GM12873 (cell line): ENCODE measurements at regions not wholly inside any gene's neighbourhood (a gene's known extent, or its start where the extent isn't known, plus 50 kb on each side); places are given as distances from the start of the nearest gene placed in this dataset.

Experiments used
- TF ChIP-seq, protein P1 (sequence below): IDR thresholded peaks from 2 replicates; pipeline ENCODE4 v1.5.1; 2012; ENCODE audit warnings: low read depth, mild to moderate bottlenecking, moderate library complexity, low read length, control low read depth; ENCODE audit not compliant: insufficient read depth; ENCODE audit errors: missing control alignments

DNA sequence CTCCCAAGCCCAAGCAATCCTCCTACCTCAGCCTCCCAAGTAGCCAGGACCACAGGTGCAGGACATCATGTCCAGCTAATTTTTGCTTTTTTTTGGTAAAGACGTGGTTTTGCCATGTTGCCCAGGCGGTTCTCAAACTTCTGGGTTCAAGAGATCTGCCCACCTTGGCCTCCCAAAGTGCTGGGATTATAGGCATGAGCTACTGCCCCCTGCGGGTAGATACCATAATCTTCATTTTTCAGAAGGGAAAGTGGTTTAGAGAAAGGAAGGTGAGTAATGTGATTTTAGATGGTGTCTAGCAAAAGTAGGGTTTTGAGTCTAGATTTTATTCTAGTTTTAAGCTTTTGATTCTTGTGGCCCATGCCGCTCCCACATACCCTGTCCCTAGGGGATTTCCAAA, 205.3 kb upstream of the CLNK start:
- TF ChIP-seq, protein P1, sequence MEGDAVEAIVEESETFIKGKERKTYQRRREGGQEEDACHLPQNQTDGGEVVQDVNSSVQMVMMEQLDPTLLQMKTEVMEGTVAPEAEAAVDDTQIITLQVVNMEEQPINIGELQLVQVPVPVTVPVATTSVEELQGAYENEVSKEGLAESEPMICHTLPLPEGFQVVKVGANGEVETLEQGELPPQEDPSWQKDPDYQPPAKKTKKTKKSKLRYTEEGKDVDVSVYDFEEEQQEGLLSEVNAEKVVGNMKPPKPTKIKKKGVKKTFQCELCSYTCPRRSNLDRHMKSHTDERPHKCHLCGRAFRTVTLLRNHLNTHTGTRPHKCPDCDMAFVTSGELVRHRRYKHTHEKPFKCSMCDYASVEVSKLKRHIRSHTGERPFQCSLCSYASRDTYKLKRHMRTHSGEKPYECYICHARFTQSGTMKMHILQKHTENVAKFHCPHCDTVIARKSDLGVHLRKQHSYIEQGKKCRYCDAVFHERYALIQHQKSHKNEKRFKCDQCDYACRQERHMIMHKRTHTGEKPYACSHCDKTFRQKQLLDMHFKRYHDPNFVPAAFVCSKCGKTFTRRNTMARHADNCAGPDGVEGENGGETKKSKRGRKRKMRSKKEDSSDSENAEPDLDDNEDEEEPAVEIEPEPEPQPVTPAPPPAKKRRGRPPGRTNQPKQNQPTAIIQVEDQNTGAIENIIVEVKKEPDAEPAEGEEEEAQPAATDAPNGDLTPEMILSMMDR, result peak; percentile 12

- TF ChIP-seq, protein P1, result no peak
Measured at GRCh38 chr4:10879411-10880110, 195.0 kb upstream of the CLNK start.

GRCh38 chr4:10878861-10879260, 194.3 kb upstream of the CLNK start:
- TF ChIP-seq, protein P1, result no peak

- TF ChIP-seq, protein P1, result no peak
Measured at GRCh38 chr4:10877076-10877475, 192.5 kb upstream of the CLNK start.

DNA sequence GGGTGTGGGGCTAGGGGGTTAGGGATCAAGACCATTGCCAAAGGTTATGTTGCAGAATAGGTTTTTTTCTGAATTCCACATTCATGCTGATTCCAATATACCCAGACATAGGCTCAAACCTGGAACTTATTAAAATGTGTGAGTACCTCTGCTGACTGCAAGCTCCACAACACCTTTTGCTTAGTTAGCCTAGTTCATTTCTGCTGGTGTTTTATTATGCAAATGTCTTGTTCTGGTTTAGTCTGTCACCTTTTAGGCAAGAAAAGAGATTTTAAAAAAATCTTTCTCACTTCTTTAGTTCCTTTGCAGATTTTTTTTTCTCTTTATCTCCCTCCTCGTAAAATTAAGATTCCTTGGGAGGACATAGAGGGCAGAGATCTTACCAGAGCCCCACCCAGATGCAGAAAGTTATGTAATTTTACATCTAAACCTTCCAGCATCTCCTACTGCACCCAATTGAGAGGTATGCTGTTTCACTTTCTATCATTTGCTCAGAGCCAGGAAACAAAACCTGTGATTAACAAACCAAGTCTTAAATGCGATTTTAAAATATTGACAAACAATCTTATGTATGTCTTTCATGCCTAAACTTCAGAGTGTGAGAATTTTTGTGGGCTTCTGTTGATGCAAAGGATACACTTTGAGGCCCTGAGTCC, 190.7 kb upstream of the CLNK start:
- TF ChIP-seq, protein P1, result no peak

GRCh38 chr4:10873809-10874208, 189.2 kb upstream of the CLNK start:
- TF ChIP-seq, protein P1, result no peak

DNA sequence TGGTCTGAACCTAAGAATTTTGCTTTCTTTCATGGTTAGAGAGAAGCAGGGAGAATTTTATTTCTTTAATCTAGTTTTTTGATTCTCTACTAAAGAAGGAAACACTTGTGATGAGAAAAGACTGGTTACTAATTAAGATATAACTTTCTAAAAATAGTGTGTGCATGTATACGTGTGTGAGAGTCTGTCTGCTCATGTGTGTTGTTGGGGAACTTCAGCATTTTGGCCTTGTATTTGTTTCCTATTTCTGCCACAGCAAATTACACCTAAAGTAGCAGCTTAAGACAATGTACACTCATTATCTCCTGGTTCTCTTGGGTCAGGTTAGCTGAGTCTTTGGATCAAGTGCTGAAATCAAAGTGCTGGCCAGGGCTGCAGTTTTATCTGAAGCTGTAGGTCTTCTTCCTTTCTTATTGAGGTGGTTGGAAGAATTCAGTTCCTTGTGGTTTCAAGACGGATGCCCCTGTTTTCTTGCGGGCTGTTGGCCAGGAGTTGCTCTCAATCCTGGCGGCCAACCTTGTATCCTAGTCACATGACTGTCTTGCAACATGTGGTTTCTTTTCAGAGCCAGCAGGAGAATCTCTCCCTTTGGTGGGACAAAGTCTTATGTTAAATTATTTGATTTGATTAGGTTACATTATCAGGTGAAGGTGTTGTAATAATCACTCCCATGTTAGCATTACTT, 188.4 kb upstream of the CLNK start:
- TF ChIP-seq, protein P1, result no peak
